Endodermal cell (in vitro differentiated cells): ENCODE measurements at regions not wholly inside any gene's neighbourhood (a gene's known extent, or its start where the extent isn't known, plus 50 kb on each side); places are given as distances from the start of the nearest gene placed in this dataset.

Experiments
- DNase-seq: peaks from one replicate; pipeline ENCODE4 v3.0.0-alpha.2; 2017
- H3K27ac ChIP-seq: 2 replicates; pipeline ENCODE4 v1.5.1; 2013; ENCODE audit warnings: mild to moderate bottlenecking, low read depth, low read length, moderate library complexity
- H3K27me3 ChIP-seq: 2 replicates; pipeline ENCODE4 v1.6.1; 2013; ENCODE audit warnings: mild to moderate bottlenecking, low read length, moderate library complexity; ENCODE audit not compliant: insufficient read depth, control insufficient read depth, poor library complexity, severe bottlenecking
- H3K36me3 ChIP-seq: 2 replicates; pipeline ENCODE4 v1.7.0; 2013; ENCODE audit warnings: mild to moderate bottlenecking, low read length, moderate library complexity; ENCODE audit not compliant: control insufficient read depth, insufficient read depth
- H3K4me1 ChIP-seq: one replicate; pipeline ENCODE4 v1.7.0; 2013; ENCODE audit warnings: low read length; ENCODE audit not compliant: control insufficient read depth, insufficient read depth
- H3K4me3 ChIP-seq: 2 replicates; pipeline ENCODE4 v1.5.1; 2013; ENCODE audit warnings: mild to moderate bottlenecking, low read length, moderate library complexity
- H3K9ac ChIP-seq: 2 replicates; pipeline ENCODE4 v1.6.1; 2013; ENCODE audit warnings: mild to moderate bottlenecking, low read length, moderate library complexity; ENCODE audit not compliant: poor library complexity, severe bottlenecking; ENCODE audit errors: extremely low read depth
- H3K9me3 ChIP-seq: 2 replicates; pipeline ENCODE4 v1.6.1; 2013; ENCODE audit warnings: mild to moderate bottlenecking, low read length, moderate library complexity; ENCODE audit not compliant: control insufficient read depth
- H3K27ac Mint-ChIP-seq: 2 replicates; pipeline ENCODE4 v1.8.0; 2020; ENCODE audit warnings: mixed read lengths
- H3K27me3 Mint-ChIP-seq: 2 replicates; pipeline ENCODE4 v1.8.0; 2021; ENCODE audit warnings: mild to moderate bottlenecking, mixed read lengths; ENCODE audit not compliant: insufficient read depth
- H3K36me3 Mint-ChIP-seq: 2 replicates; pipeline ENCODE4 v1.8.0; 2020; ENCODE audit warnings: low read depth, mixed read lengths
- H3K4me1 Mint-ChIP-seq: 2 replicates; pipeline ENCODE4 v1.8.0; 2020; ENCODE audit warnings: mixed read lengths
- H3K4me3 Mint-ChIP-seq: 2 replicates; pipeline ENCODE4 v1.8.0; 2020; ENCODE audit warnings: mild to moderate bottlenecking, moderate library complexity, mixed read lengths
- H3K9me3 Mint-ChIP-seq: 2 replicates; pipeline ENCODE4 v1.8.0; 2020; ENCODE audit warnings: mild to moderate bottlenecking, mixed read lengths
- WGBS, 2 experiments: methylation state at CpG; one replicate each; pipeline versions ENCODE4 v1.1.5 to v1.1.7; 2013; ENCODE audit warnings: missing lambda C conversion rate in 2 of 2, mixed read lengths in 1 of 2; ENCODE audit not compliant: insufficient coverage in 1 of 2, insufficient read length in 1 of 2; 5-methylcytosine and 5-hydroxymethylcytosine counted together
- TF ChIP-seq, protein P1 (sequence below): fragments of 200-600 bp; sonication (generic); conservative IDR thresholded peaks from 2 replicates; pipeline ENCODE4 v1.5.0; 2021; ENCODE audit warnings: antibody characterized with exemption, mild to moderate bottlenecking

DNA sequence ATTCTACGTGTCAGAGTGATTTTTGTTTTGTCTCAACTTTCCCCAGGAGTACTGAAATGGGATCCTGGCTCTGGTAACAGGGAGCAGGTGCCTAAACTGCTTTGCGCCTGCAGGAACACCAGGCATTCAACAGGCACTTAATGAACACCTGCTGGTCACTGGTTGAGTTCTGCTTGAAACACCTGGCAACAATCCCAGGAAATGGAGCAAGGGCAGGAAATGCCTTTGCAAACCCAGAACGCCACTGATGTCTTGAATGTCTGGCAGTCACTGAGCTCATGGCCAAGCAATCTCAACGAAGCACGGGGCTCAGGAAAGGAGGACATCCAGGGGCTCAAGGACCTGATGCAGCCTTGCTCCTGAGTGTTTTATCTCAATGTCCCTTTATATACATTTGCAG lies 360.0 kb upstream of the RAB6C start:
- Mint-ChIP-seq H3K4me3 (no peak overlapping the region), H3K9me3 (peaks cover 8% of the 10 kb centered on the region), H3K36me3 (no peaks in the 10 kb centered on the region), H3K27ac (no peak overlapping the region), H3K27me3 (peaks cover 81% of the 10 kb centered on the region), H3K4me1 (peaks cover 33% of the 10 kb centered on the region)
- no peaks in the 10 kb centered on the region for H3K36me3 ChIP-seq
- no peak overlapping the region for H3K27ac ChIP-seq
- peak; percentile 72 for DNase-seq
- H3K9me3 ChIP-seq = peaks cover 8% of the 10 kb centered on the region
- H3K27me3 ChIP-seq = peaks cover 75% of the 10 kb centered on the region
- no peak overlapping the region for H3K9ac ChIP-seq
- WGBS, 2 experiments = 63 to 68% methylated on average over 5 of the region's 5 CpGs
- TF ChIP-seq, protein P1, sequence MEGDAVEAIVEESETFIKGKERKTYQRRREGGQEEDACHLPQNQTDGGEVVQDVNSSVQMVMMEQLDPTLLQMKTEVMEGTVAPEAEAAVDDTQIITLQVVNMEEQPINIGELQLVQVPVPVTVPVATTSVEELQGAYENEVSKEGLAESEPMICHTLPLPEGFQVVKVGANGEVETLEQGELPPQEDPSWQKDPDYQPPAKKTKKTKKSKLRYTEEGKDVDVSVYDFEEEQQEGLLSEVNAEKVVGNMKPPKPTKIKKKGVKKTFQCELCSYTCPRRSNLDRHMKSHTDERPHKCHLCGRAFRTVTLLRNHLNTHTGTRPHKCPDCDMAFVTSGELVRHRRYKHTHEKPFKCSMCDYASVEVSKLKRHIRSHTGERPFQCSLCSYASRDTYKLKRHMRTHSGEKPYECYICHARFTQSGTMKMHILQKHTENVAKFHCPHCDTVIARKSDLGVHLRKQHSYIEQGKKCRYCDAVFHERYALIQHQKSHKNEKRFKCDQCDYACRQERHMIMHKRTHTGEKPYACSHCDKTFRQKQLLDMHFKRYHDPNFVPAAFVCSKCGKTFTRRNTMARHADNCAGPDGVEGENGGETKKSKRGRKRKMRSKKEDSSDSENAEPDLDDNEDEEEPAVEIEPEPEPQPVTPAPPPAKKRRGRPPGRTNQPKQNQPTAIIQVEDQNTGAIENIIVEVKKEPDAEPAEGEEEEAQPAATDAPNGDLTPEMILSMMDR = no peak
- no peaks in the 10 kb centered on the region for H3K4me1 ChIP-seq
- H3K4me3 ChIP-seq = no peak overlapping the region

DNA sequence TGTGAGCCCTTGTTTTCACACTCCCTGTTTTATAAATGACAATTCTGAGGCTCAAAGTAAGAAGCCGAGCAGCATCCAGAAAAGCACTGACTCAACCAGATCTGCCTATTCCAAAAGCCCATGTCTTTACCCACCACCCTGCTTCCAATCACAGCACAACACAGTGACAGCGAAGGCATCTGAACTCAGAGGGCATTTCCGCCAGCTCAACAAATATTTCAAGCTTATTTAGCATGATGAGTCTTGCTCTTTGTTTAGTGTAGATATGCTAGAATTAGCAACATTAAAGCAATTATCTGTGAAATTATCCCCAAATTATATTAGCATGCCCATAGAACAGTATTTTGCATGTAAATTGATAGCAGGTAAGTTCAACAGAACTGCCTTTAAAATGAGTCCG lies 359.1 kb upstream of the RAB6C start:
- Mint-ChIP-seq H3K36me3 (no peaks in the 10 kb centered on the region), H3K27ac (no peak overlapping the region), H3K9me3 (peaks cover 8% of the 10 kb centered on the region), H3K4me3 (no peak overlapping the region), H3K4me1 (peaks cover 24% of the 10 kb centered on the region), H3K27me3 (peaks cover 84% of the 10 kb centered on the region)
- Histone ChIP-seq H3K9me3 (peaks cover 8% of the 10 kb centered on the region), H3K9ac (no peak overlapping the region), H3K36me3 (no peaks in the 10 kb centered on the region), H3K27ac (no peak overlapping the region), H3K27me3 (peaks cover 71% of the 10 kb centered on the region), H3K4me3 (no peak overlapping the region), H3K4me1 (no peaks in the 10 kb centered on the region)
- TF ChIP-seq, protein P1 = no peak
- WGBS, 2 experiments = 67 to 77% methylated on average over 1 to 3 of the region's 4 CpGs
- no peak for DNase-seq

DNA sequence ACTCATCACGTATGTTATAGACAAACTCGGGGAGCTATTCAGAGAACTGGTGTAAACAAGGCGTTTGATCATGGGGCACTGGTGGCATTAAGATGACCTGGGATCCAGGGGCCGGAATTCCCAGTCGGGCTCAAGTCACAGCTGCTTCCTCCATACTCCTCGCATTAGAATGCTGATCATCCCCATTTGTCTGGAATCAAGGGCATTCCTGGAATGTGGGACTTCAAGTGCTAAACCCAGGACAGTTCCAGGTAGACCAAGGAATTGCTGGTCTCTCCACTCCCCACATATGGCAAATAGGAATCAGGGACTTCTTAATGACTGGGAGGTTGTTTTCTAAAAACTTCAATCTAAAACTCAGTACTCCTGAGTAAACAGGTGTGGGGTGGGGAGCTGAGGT lies 355.7 kb upstream of the RAB6C start:
- no peaks in the 10 kb centered on the region for H3K4me1 ChIP-seq
- H3K4me1 Mint-ChIP-seq = peaks cover 16% of the 10 kb centered on the region
- H3K27ac Mint-ChIP-seq = no peak overlapping the region
- peaks cover 66% of the 10 kb centered on the region for H3K27me3 Mint-ChIP-seq
- H3K36me3 Mint-ChIP-seq = no peaks in the 10 kb centered on the region
- DNase-seq = no peak
- no peaks in the 10 kb centered on the region for H3K9me3 ChIP-seq
- H3K27ac ChIP-seq = no peak overlapping the region
- no peaks in the 10 kb centered on the region for H3K9me3 Mint-ChIP-seq
- H3K4me3 Mint-ChIP-seq = no peak overlapping the region
- TF ChIP-seq, protein P1 = no peak
- 89 to 94% methylated on average over 6 of the region's 6 CpGs for WGBS, 2 experiments
- no peak overlapping the region for H3K9ac ChIP-seq
- no peak overlapping the region for H3K4me3 ChIP-seq
- peaks cover 37% of the 10 kb centered on the region for H3K27me3 ChIP-seq
- H3K36me3 ChIP-seq = no peaks in the 10 kb centered on the region
